HEK293 (cell line): ENCODE measurements at regions not wholly inside any gene's neighbourhood (a gene's known extent, or its start where the extent isn't known, plus 50 kb on each side); places are given as distances from the start of the nearest gene placed in this dataset.

Source experiments
- CTCF ChIA-PET: fragments of 350-600 bp; formaldehyde crosslinking; extraction: SDS; loops from one replicate; lab custom pipeline; 2021; ENCODE audit warnings: antibody characterized with exemption; lab: Yijun Ruan, JAX
- POLR2A ChIA-PET: fragments of 300-600 bp; formaldehyde crosslinking; extraction: SDS; loops from one replicate; lab custom pipeline; 2020; ENCODE audit warnings: antibody characterized with exemption, inconsistent platforms; lab: Yijun Ruan, JAX
- H3K27ac ChIP-seq: fragments of 200-500 bp; sonication (Bioruptor generic); 2 replicates; pipeline ENCODE4 v1.5.1; 2014; ENCODE audit warnings: low read depth, low read length, control low read depth, inconsistent platforms; ENCODE audit errors: extremely low read depth
- H3K36me3 ChIP-seq, 2 experiments: fragments of 200-500 bp in 1 of 2; sonication (Bioruptor generic) in 1 of 2; 1 replicate in 1 of 2; 2 replicates in 1 of 2; pipeline ENCODE4 v1.5.1; 2014 to 2017; ENCODE audit warnings: inconsistent platforms in 2 of 2, low read length in 2 of 2; ENCODE audit not compliant: control insufficient read depth in 2 of 2, insufficient read depth in 1 of 2
- H3K4me1 ChIP-seq: fragments of 200-500 bp; sonication (Bioruptor generic); 2 replicates; pipeline ENCODE4 v1.5.1; 2014; ENCODE audit warnings: mild to moderate bottlenecking, low read length, inconsistent platforms; ENCODE audit not compliant: control insufficient read depth, insufficient read depth
- H3K4me3 ChIP-seq: 2 replicates; pipeline ENCODE4 v1.5.1; 2011; ENCODE audit warnings: low read depth, mild to moderate bottlenecking, control low read depth, low read length, moderate library complexity
- H3K9me3 ChIP-seq: fragments of 200-500 bp; sonication (Bioruptor generic); 2 replicates; pipeline ENCODE4 v1.5.1; 2014; ENCODE audit warnings: low read depth, low read length, inconsistent platforms; ENCODE audit not compliant: control insufficient read depth, insufficient read depth
- FEZF1 ChIP-seq: fragments of 450-650 bp; formaldehyde crosslinking; IDR thresholded peaks from 2 replicates; pipeline ENCODE4 v1.5.1; 2016; ENCODE audit warnings: missing biosample characterization, missing genetic modification characterization
- GLI4 ChIP-seq: fragments of 450-650 bp; formaldehyde crosslinking; IDR thresholded peaks from 2 replicates; pipeline ENCODE4 v1.5.1; 2016; ENCODE audit warnings: missing biosample characterization, missing genetic modification characterization
- SCRT1 ChIP-seq: fragments of 450-650 bp; formaldehyde crosslinking; IDR thresholded peaks from 2 replicates; pipeline ENCODE4 v1.5.1; 2016; ENCODE audit warnings: missing biosample characterization, missing genetic modification characterization, borderline replicate concordance
- TCF7L2 ChIP-seq: IDR thresholded peaks from 2 replicates; pipeline ENCODE4 v1.6.1; 2011; ENCODE audit warnings: low read depth, mild to moderate bottlenecking, inconsistent platforms, low read length, moderate library complexity, borderline replicate concordance
- YY2 ChIP-seq: fragments of 450-650 bp; formaldehyde crosslinking; IDR thresholded peaks from 2 replicates; pipeline ENCODE4 v1.5.1; 2016; ENCODE audit warnings: missing biosample characterization, missing genetic modification characterization
- ZBTB48 ChIP-seq: fragments of 450-650 bp; formaldehyde crosslinking; IDR thresholded peaks from 2 replicates; pipeline ENCODE4 v1.5.1; 2016; ENCODE audit warnings: missing biosample characterization, missing genetic modification characterization
- ZBTB7A ChIP-seq: fragments of 450-650 bp; formaldehyde crosslinking; IDR thresholded peaks from 2 replicates; pipeline ENCODE4 v1.5.1; 2016; ENCODE audit warnings: low read depth, missing biosample characterization, missing genetic modification characterization
- ZNF10 ChIP-seq: fragments of 450-650 bp; formaldehyde crosslinking; IDR thresholded peaks from 2 replicates; pipeline ENCODE4 v1.5.1; 2017; ENCODE audit warnings: missing biosample characterization, missing genetic modification characterization
- ZNF121 ChIP-seq: fragments of 450-650 bp; formaldehyde crosslinking; IDR thresholded peaks from 2 replicates; pipeline ENCODE4 v1.5.1; 2016; ENCODE audit warnings: missing biosample characterization, missing genetic modification characterization
- ZNF146 ChIP-seq: fragments of 450-650 bp; formaldehyde crosslinking; IDR thresholded peaks from 2 replicates; pipeline ENCODE4 v1.5.1; 2016; ENCODE audit warnings: missing biosample characterization, missing genetic modification characterization
- ZNF221 ChIP-seq: fragments of 450-650 bp; formaldehyde crosslinking; IDR thresholded peaks from 2 replicates; pipeline ENCODE4 v1.5.1; 2017; ENCODE audit warnings: missing biosample characterization, missing genetic modification characterization, borderline replicate concordance
- ZNF248 ChIP-seq: fragments of 450-650 bp; formaldehyde crosslinking; IDR thresholded peaks from 2 replicates; pipeline ENCODE4 v1.5.1; 2017; ENCODE audit warnings: missing biosample characterization, missing genetic modification characterization
- ZNF266 ChIP-seq: fragments of 450-650 bp; formaldehyde crosslinking; IDR thresholded peaks from 2 replicates; pipeline ENCODE4 v1.5.1; 2016; ENCODE audit warnings: missing biosample characterization, missing genetic modification characterization, low read depth
- ZNF274 ChIP-seq, 2 experiments: fragments of 200-500 bp in 1 of 2; fragments of 450-650 bp in 1 of 2; sonication (Bioruptor generic) in 1 of 2; formaldehyde crosslinking in 1 of 2; IDR thresholded peaks; 2 replicates each; pipeline versions ENCODE4 v1.5.1 to v1.6.1; 2014 to 2016; ENCODE audit warnings: borderline replicate concordance in 1 of 2, inconsistent platforms in 1 of 2, low read length in 1 of 2, missing biosample characterization in 1 of 2, missing genetic modification characterization in 1 of 2
- ZNF311 ChIP-seq: fragments of 450-650 bp; formaldehyde crosslinking; IDR thresholded peaks from 2 replicates; pipeline ENCODE4 v1.5.1; 2017; ENCODE audit warnings: missing biosample characterization, missing genetic modification characterization, borderline replicate concordance
- ZNF335 ChIP-seq: fragments of 450-650 bp; formaldehyde crosslinking; conservative IDR thresholded peaks from 2 replicates; pipeline ENCODE4 v1.5.1; 2016; ENCODE audit warnings: missing biosample characterization, missing genetic modification characterization
- ZNF366 ChIP-seq: fragments of 450-650 bp; formaldehyde crosslinking; conservative IDR thresholded peaks from 2 replicates; pipeline ENCODE4 v1.5.1; 2016; ENCODE audit warnings: missing biosample characterization, missing genetic modification characterization
- ZNF37A ChIP-seq: fragments of 450-650 bp; IDR thresholded peaks from 2 replicates; pipeline ENCODE4 v1.5.1; 2018; ENCODE audit warnings: missing biosample characterization, missing genetic modification characterization
- ZNF416 ChIP-seq: fragments of 450-650 bp; formaldehyde crosslinking; IDR thresholded peaks from 2 replicates; pipeline ENCODE4 v1.5.1; 2016; ENCODE audit warnings: missing biosample characterization, missing genetic modification characterization
- ZNF610 ChIP-seq: fragments of 450-650 bp; formaldehyde crosslinking; IDR thresholded peaks from 2 replicates; pipeline ENCODE4 v1.5.1; 2016; ENCODE audit warnings: missing biosample characterization, missing genetic modification characterization, borderline replicate concordance
- ZNF623 ChIP-seq: fragments of 450-650 bp; formaldehyde crosslinking; IDR thresholded peaks from 2 replicates; pipeline ENCODE4 v1.5.1; 2016; ENCODE audit warnings: missing biosample characterization, missing genetic modification characterization
- ZNF830 ChIP-seq: fragments of 450-650 bp; IDR thresholded peaks from 2 replicates; pipeline ENCODE4 v1.5.0; 2018; ENCODE audit warnings: missing biosample characterization, missing genetic modification characterization, low read depth, mild to moderate bottlenecking, moderate library complexity
- TF ChIP-seq, protein P1 (sequence below): fragments of 450-650 bp; formaldehyde crosslinking; IDR thresholded peaks from 2 replicates; pipeline ENCODE4 v1.5.1; 2016; ENCODE audit warnings: missing biosample characterization, missing genetic modification characterization
- TF ChIP-seq, protein P2 (sequence below): fragments of 450-650 bp; formaldehyde crosslinking; IDR thresholded peaks from 2 replicates; pipeline ENCODE4 v1.5.1; 2016; ENCODE audit warnings: missing biosample characterization, missing genetic modification characterization
- TF ChIP-seq, protein P3 (sequence below): fragments of 450-650 bp; formaldehyde crosslinking; IDR thresholded peaks from 2 replicates; pipeline ENCODE4 v1.5.1; 2016; ENCODE audit warnings: missing biosample characterization, missing genetic modification characterization, borderline replicate concordance

DNA sequence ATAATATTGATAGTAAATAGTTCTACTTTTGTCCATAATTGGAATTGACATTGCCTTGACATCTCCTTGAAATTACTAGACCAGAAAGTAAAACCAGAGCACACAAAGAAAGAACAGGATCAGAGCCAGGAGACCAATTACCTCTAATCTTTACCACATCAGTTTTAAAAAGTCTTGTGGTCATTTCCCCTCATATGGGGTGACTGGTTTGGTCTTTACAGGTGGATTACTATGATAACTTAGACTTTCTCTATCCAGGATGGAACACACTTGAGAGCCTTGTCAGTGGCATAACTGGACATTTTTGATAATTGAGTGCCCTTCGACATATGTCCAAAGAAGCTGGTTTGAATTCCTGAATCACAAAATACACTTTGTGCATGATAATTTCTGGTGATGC, 1148.1 kb upstream of the NCAM2 start (continued):
- TF ChIP-seq, protein P1, sequence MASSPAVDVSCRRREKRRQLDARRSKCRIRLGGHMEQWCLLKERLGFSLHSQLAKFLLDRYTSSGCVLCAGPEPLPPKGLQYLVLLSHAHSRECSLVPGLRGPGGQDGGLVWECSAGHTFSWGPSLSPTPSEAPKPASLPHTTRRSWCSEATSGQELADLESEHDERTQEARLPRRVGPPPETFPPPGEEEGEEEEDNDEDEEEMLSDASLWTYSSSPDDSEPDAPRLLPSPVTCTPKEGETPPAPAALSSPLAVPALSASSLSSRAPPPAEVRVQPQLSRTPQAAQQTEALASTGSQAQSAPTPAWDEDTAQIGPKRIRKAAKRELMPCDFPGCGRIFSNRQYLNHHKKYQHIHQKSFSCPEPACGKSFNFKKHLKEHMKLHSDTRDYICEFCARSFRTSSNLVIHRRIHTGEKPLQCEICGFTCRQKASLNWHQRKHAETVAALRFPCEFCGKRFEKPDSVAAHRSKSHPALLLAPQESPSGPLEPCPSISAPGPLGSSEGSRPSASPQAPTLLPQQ (tag by site-specific recombination) = no peak
- TF ChIP-seq ZNF10 = no peak
- TF ChIP-seq ZNF416 (tag by site-specific recombination) = no peak
- TF ChIP-seq ZNF266 (tag by site-specific recombination) = no peak
- no peak for TF ChIP-seq TCF7L2
- TF ChIP-seq ZNF830 (tag by site-specific recombination) = no peak
- no peak for TF ChIP-seq ZNF37A

DNA sequence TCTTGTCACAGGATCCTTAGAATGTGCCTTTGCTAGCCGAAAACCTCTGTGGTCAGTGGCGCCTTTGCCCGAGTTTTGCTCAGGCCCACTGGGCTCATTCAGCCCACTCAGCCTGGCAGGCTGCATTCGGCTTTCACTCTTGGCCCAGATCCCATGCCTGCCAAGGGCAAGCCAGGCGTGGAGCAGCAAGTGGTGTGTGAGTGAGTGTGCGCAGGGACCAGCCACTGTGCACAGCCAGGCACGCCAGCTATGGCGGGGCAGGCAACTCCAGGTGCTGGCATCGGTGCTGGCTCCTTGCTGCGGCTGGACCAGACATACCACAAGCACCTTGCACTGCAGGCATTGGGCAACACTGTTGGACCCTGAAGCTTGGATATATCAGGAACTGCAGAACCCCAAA, 1145.1 kb upstream of the NCAM2 start:
- Histone ChIP-seq H3K4me3 (no peak overlapping the region), H3K36me3 (no peaks in the 10 kb centered on the region), H3K4me1 (no peaks in the 10 kb centered on the region), H3K27ac (no peak overlapping the region), H3K9me3 (no peaks in the 10 kb centered on the region)
- TF ChIP-seq ZNF623 (tag by site-specific recombination) (no peak), YY2 (tag by site-specific recombination) (no peak), ZNF221 (tag by site-specific recombination) (no peak), ZNF366 (no peak), ZNF610 (no peak), SCRT1 (tag by site-specific recombination) (no peak), ZNF335 (tag by site-specific recombination) (no peak), ZNF248 (tag by site-specific recombination) (no peak), ZBTB48 (no peak), ZNF37A (no peak), ZNF146 (tag by site-specific recombination) (no peak), FEZF1 (no peak), GLI4 (tag by site-specific recombination) (no peak), ZNF311 (no peak), ZNF121 (no peak), ZBTB7A (tag by site-specific recombination) (no peak), ZNF274 (IDR thresholded peaks at IDR 0.05; ENCODE audit: low read length) (no peak), ZNF274 (tag by site-specific recombination; IDR thresholded peaks at IDR 0.05; ENCODE audit: borderline replicate concordance) (no peak)
- TF ChIP-seq, protein P2, sequence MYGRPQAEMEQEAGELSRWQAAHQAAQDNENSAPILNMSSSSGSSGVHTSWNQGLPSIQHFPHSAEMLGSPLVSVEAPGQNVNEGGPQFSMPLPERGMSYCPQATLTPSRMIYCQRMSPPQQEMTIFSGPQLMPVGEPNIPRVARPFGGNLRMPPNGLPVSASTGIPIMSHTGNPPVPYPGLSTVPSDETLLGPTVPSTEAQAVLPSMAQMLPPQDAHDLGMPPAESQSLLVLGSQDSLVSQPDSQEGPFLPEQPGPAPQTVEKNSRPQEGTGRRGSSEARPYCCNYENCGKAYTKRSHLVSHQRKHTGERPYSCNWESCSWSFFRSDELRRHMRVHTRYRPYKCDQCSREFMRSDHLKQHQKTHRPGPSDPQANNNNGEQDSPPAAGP (tag by site-specific recombination) = no peak
- TF ChIP-seq, protein P3, sequence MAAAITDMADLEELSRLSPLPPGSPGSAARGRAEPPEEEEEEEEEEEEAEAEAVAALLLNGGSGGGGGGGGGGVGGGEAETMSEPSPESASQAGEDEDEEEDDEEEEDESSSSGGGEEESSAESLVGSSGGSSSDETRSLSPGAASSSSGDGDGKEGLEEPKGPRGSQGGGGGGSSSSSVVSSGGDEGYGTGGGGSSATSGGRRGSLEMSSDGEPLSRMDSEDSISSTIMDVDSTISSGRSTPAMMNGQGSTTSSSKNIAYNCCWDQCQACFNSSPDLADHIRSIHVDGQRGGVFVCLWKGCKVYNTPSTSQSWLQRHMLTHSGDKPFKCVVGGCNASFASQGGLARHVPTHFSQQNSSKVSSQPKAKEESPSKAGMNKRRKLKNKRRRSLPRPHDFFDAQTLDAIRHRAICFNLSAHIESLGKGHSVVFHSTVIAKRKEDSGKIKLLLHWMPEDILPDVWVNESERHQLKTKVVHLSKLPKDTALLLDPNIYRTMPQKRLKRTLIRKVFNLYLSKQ (tag by site-specific recombination) = no peak
- ChIA-PET CTCF (no interaction called here), POLR2A (no interaction called here)
